ENCODE measurements at regions not wholly inside any gene's neighbourhood (a gene's known extent, or its start where the extent isn't known, plus 50 kb on each side); places are given as distances from the start of the nearest gene placed in this dataset.

- Histone ChIP-seq H3K9me3 (ENCODE audit: control insufficient read depth in 1 of 2, insufficient read depth in 1 of 2, low read depth in 1 of 2, low read length in 2 of 2) (peaks cover 4 to 9% of the 10 kb centered on the region in 2 experiments; a peak in 2 of 4 replicates), H3K79me2 (ENCODE audit: insufficient read depth, low read length) (no peaks in the 10 kb centered on the region), H4K20me1 (ENCODE audit: insufficient read depth) (no peaks in the 10 kb centered on the region), H3K4me2 (ENCODE audit: low read length) (no peak overlapping the region), H3K9ac (ENCODE audit: low read length) (no peak overlapping the region), H3K4me1 (ENCODE audit: control insufficient read depth in 1 of 2, insufficient read depth in 2 of 2, low read length in 2 of 2) (no peaks in the 10 kb centered on the region), H3K27me3 (ENCODE audit: insufficient read depth, low read length) (no peaks in the 10 kb centered on the region), H2AFZ (ENCODE audit: low read depth, low read length, poor library complexity, severe bottlenecking) (no peak overlapping the region), H3K36me3 (ENCODE audit: control insufficient read depth in 1 of 2, insufficient read depth in 2 of 2, low read length in 2 of 2) (no peaks in the 10 kb centered on the region), H3K4me3 (replicated peaks in 1 of 2; ENCODE audit: low read depth in 1 of 2, low read length in 2 of 2) (no peak overlapping the region), H3K27ac (ENCODE audit: low read depth, low read length) (no peak overlapping the region), H3K9me2 (ENCODE audit: insufficient read depth) (no peaks in the 10 kb centered on the region)
- ChIA-PET RAD21 (ENCODE audit: low non-redundant PET in 1 of 2, low total read pairs in 2 of 2, uncharacterized antibody in 2 of 2, unreplicated experiment in 2 of 2) (no interaction called here), POLR2A (no interaction called here), CTCF (no interaction called here)
- DNase-seq (ENCODE audit: low read depth, low spot score) (no peak), ATAC-seq (no peak)
- BruUV-seq (replicated peaks) = no TSS peak
- TF ChIP-seq SP1 (IDR thresholded peaks at IDR 0.05; ENCODE audit: low read depth) (no peak), CEBPB (IDR thresholded peaks at IDR 0.05; ENCODE audit: low read depth) (no peak), ATF3 (IDR thresholded peaks at IDR 0.05) (no peak), EGR1 (IDR thresholded peaks at IDR 0.05; ENCODE audit: low read depth) (no peak), EZH2 (IDR thresholded peaks at IDR 0.05) (no peak), ZFX (IDR thresholded peaks at IDR 0.05) (no peak), POLR2A (IDR thresholded peaks at IDR 0.05; ENCODE audit: borderline replicate concordance, extremely low read depth, insufficient read depth, insufficient read length) (no peak), TCF7L2 (IDR thresholded peaks at IDR 0.05; ENCODE audit: borderline replicate concordance, extremely low read depth, insufficient read depth, insufficient read length) (no peak), EZH2phosphoT487 (IDR thresholded peaks at IDR 0.05; ENCODE audit: borderline replicate concordance) (no peak)
- intact Hi-C loops (cut with micrococcal nuclease) = no loop called here
Observed at GRCh38 chr14:101325319-101325718, 236.0 kb upstream of the DIO3 start.

- no peak for DNase-seq (ENCODE audit: low read depth, low spot score)
- H3K4me3 ChIP-seq (replicated peaks in 1 of 2; ENCODE audit: low read depth in 1 of 2, low read length in 2 of 2) = no peak overlapping the region
- no peaks in the 10 kb centered on the region for H3K27me3 ChIP-seq (ENCODE audit: insufficient read depth, low read length)
- H3K9me2 ChIP-seq (ENCODE audit: insufficient read depth) = no peaks in the 10 kb centered on the region
- ATAC-seq = no peak
- CTCF ChIA-PET = no interaction called here
- peaks cover 3 to 4% of the 10 kb centered on the region in 2 experiments; a peak in 2 of 4 replicates for H3K9me3 ChIP-seq (ENCODE audit: control insufficient read depth in 1 of 2, insufficient read depth in 1 of 2, low read depth in 1 of 2, low read length in 2 of 2)
- H4K20me1 ChIP-seq (ENCODE audit: insufficient read depth) = no peaks in the 10 kb centered on the region
- H2AFZ ChIP-seq (ENCODE audit: low read depth, low read length, poor library complexity, severe bottlenecking) = no peak overlapping the region
- no peak overlapping the region for H3K9ac ChIP-seq (ENCODE audit: low read length)
- RAD21 ChIA-PET (ENCODE audit: low non-redundant PET in 1 of 2, low total read pairs in 2 of 2, uncharacterized antibody in 2 of 2, unreplicated experiment in 2 of 2) = interaction anchor here in 1 of 2 experiments (0.7 kb wide), 1 partner anchor 42 kb away, joined by 7 read pairs; no protein-coding TSS in a partner anchor
- H3K4me2 ChIP-seq (ENCODE audit: low read length) = no peak overlapping the region
- H3K79me2 ChIP-seq (ENCODE audit: insufficient read depth, low read length) = no peaks in the 10 kb centered on the region
- no peaks in the 10 kb centered on the region for H3K36me3 ChIP-seq (ENCODE audit: control insufficient read depth in 1 of 2, insufficient read depth in 2 of 2, low read length in 2 of 2)
- intact Hi-C loops (cut with micrococcal nuclease) = no loop called here
- no peaks in the 10 kb centered on the region for H3K4me1 ChIP-seq (ENCODE audit: control insufficient read depth in 1 of 2, insufficient read depth in 2 of 2, low read length in 2 of 2)
- TF ChIP-seq EZH2 (IDR thresholded peaks at IDR 0.05) = no peak
- TF ChIP-seq EZH2phosphoT487 (IDR thresholded peaks at IDR 0.05; ENCODE audit: borderline replicate concordance) = no peak
- TF ChIP-seq ATF3 (IDR thresholded peaks at IDR 0.05) = no peak
- POLR2A ChIA-PET = no interaction called here
- H3K27ac ChIP-seq (ENCODE audit: low read depth, low read length) = no peak overlapping the region
- no TSS peak for BruUV-seq (replicated peaks)
Observed at GRCh38 chr14:101328412-101329028, 232.8 kb upstream of the DIO3 start.
